GM21723 (cell line): ENCODE measurements at regions not wholly inside any gene's neighbourhood (a gene's known extent, or its start where the extent isn't known, plus 50 kb on each side); places are given as distances from the start of the nearest gene placed in this dataset.

Experiments
- ATAC-seq: cut with Tn5 transposase; IDR thresholded peaks from one replicate; pipeline ENCODE4 v1.9.1; 2021; ENCODE audit warnings: mild to moderate bottlenecking, moderate library complexity; ENCODE audit not compliant: unreplicated experiment

DNA sequence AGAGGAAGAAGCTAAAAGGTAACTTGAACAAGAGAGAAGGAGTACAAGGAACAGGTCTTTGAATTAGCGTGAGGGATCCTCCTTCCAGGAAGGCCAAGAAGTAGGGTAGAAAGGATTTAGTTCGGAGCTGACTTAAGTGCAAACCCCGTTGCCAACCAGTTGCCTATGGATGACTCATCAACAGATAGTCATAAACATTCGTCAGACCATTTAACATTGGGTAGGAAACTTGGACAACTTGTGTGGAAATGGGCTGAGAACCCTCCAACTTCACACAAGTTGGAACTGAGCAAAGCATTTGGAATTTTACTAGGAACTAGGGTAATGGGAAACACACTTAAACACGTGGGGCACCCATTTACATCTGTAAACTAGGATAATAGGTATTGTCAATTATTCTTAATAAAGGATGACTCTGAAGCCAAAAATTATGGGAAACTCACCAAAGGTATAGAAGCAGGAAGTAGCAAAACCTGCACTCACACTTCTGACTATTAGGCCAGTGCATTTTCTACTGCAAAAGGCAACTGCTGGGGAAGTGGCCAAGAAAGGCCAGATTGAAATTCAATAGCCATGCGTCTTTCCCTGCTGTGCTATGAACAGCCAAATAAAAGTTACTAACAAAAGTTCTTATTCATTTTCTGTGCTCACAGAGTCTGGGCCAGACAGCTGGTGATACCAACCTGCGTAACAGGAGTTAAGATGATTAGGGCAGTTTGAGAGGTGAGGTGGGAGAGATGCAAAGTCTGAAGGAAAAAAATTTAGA, 174.5 kb upstream of the TMC3 start:
- no peak for ATAC-seq

DNA sequence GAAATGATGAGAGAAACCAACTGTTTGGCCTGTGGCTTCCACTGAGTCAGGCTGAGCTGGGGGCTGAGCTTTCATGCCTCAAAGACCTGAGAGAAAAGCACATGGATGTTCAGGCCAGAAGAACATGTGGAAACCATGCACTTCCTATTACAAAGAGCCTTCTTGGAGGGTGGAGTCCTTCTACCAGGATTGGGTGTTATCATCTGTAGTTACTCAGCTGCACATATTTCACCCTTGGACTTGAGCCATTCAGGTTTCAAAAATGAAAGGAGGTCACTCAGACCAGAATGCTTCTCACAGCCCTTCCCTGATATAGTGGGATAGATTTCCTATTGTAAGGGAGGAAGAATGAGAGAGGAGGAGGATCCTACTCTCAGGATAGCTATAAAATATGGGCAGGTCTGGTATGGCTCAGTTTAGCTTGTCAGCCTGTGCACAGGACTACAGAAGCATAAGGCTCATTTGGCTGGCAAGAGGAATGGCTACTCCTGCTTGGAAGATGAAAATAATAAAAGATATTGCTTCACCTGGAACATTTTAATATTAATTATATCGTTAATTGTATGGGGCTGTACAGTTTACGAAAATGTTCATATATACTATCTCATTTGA, 173.6 kb upstream of the TMC3 start:
- no peak for ATAC-seq

DNA sequence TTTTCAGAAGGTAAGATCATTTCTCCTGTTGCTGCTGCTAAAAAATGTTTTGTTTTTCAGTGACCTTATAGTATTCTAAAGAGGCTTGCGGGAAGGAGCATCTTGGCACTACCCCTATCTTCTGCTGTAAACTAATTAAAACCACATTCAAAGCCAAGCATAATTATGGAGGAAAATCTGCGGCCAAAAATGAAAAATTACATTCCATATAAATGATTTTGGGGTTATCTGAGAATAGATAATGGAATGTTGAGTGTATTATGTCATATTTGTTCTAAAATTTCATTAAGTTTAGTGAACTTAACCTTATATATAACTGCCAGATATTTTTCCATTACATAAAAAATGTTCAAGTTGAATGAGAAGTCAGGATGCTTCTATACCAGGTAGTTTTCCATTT, 170.4 kb upstream of the TMC3 start:
- ATAC-seq: no peak

DNA sequence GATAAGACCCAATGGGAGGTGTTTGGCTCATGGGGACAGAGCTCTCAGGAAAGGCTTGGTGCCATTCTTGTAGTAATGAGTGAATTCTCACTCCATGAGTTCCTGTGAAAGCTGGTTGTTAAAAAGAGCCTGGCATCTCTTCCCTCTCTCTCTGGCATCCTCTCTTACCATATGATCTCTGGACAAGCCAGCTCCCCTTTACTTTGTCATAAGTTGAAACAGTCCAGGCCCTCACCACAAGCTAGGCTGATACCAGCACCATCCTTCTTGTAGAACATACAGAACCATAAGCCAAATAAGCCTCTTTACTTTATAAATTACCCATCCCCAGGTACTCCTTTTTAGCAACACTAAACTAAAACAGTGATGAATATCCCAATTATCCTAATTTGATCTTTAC, 166.9 kb upstream of the TMC3 start:
- ATAC-seq: no peak

DNA sequence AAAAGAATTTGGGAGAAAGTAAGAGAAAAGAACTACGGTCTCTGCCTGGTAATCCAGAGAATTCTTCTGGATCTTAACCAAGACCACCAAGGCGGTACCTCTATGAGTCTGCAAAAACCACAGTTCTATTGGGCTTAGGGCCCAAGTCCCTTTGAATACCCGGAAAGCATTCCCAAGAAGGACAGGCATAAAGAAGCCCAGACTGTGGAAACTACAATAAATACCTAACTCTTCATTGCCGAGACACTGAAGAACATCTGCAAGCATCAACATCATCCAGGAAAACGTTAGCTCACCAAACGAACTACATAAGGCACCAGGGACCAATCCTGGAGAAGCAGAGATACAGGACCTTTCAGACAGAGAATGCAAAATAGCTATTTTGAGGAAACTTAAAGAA, 162.3 kb upstream of the TMC3 start:
- ATAC-seq: no peak

DNA sequence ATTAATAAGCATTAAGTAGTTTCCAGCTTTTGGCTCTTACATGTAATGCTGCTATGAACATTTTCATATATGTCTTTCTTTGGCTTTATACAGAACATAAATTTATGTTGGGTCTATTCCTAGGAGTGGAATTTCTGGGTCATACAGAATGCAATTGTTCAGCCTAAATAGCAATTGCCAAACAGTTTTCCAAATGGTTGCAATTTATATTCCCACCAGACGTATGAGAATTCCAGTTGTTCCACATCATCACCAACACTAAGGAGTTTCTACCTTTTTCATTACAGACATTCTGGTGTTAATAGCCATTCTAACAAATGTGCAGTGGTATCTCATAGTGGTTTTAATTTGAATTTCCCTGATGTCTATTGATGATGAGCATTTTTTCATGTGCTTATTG, 160.1 kb upstream of the TMC3 start:
- no peak for ATAC-seq

DNA sequence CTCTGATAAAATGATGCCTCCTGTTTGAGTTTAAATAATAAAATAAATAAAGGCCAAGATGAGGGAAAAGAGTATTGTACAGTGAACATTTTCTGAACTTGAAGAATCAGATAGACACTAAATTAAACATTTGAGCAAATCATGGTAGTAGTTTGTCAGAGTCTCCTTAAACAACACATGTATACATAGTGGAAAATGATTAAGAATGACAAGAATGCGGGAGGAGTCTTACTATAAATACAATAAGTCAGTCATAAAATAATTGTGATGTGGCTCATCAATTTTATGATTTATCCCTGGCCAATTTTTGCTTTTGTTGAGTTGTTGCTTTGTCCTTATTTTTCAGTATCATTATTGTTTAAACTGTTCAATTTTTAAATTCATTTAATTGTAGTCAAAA, 158.0 kb upstream of the TMC3 start:
- no peak for ATAC-seq

DNA sequence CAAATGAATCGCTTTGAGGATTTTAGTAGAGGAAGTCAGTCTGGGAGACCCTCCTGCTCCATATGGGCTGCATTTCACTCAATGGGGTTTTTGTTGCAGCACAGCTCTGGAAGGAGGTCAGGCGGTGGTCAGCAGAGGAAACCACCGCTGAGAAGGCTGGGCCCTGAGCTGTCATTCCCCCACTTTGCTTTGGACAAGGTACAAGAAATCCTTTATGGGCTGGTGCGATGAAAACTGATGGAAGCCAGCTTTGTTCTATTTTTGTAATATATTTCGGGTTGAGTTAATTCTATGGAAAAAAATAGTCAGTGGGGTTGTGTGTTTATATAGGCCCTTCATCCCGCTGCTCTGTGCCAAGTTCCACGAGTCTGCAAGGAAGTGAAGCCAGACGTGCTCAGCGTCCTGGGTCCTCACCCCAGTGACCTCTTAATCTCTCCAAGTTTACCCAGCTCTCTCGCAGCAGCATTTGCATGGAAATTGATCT, 157.1 kb upstream of the TMC3 start:
- ATAC-seq: no peak

DNA sequence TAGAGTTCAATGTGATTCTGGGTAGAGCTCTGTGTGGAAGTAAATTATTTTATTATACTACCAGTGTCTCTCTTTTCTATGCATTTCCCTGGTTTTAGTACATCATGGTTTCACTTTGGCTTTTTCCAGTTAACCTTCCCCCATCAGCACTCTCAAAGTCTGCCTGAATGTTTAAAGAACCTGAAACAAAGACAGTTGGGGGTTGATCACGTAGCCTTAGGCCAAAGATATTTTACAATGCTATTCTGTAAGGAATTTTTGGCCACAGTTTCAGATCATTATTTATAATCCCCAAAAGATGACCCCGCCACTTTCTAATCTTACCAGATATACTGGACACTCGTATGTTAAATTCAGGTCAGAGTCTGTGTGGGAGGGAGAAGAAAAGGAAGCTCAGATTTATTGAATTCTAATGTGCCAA, 156.3 kb upstream of the TMC3 start:
- ATAC-seq: no peak

DNA sequence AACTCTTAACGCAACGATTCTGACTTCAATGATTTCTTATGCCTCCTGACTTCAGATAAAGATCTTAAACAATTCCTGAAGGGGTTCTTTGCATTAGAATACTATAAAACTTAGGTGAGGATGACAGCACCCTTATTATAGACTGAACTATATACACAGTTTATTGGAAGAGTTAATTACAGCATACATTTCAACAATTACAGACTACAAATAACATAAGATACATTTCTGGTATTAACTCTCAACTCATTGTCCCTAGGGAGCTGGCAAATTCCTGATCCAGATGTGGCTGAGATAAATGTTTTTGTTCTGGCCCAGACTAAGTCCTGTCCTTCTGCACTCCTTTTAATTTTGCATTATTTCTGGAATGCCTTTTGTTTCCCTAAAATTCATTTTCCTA, 155.5 kb upstream of the TMC3 start:
- ATAC-seq: no peak

DNA sequence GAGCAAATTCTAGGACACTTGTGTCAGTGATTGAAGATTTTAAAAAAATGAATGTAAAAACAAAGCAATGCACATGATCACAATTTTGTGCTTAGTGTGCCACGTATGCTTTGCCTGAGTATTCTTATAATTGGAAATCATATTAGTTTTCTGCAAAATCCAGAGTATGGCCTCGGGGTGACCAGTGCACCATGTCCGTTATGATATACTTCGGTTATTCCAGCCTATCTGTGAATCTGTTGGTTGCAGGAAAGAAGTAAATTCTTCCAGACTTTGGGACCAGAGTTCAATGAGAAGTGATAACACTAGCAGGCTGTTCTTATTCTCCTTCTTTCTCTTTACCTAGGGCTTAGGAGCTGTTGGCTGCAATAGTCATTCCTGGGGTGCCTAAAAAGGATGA, 152.0 kb upstream of the TMC3 start:
- ATAC-seq: no peak

DNA sequence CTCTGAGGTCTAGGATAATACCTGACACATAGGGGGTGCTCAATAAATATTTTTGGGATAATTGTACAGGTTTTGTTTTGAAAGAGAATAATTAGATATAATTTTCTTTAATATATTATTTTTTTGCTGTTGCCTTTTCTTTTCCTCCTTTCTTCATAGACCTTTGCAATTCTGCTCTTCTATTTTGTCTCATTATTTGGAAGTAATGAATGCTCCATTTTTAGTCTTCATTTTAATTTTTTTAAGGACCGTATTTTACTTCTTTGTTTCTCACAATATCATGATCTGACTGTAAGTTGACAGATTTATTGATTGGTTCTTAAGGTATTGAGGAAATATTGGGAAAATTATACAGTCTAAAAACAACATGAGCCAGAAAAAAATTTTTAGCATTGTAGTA, 150.5 kb upstream of the TMC3 start:
- no peak for ATAC-seq

DNA sequence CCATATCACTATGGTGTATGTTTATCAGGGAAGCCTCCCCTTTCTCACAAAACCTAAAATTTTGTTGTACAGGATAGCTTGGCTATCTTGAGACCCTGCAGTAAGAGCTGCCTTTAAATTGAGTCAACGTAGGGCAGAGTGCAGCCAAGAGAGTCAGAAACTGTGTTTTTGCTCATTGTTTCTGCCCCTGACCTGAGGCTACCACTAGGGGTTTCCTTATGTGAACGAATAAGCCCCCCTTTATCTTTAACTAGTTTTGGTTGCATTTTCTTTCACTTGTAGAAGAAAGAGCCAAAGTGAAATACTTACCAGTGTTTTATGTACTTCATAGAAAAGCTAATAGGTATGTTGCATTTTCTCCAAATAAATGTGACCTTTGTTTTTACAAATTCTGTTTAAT, 149.9 kb upstream of the TMC3 start:
- no peak for ATAC-seq

DNA sequence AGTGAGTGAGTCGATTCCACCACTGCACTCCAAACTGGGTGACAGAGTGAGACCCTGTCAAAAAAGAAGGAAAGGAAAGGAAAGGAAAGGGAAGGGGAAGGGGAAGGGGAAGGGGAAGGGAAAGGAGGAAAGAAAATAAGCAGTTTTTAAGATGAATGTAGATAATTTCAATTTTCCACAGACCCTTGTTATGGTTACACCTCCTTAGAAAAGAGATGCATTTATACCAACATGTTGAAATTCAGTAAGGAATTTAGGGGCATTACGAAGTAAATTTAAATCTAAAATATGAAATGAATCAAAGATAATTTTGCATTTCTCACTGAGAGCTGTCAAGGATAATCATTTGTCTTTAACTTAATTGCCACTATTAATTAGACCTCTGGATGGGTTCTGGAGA, 146.5 kb upstream of the TMC3 start:
- no peak for ATAC-seq

DNA sequence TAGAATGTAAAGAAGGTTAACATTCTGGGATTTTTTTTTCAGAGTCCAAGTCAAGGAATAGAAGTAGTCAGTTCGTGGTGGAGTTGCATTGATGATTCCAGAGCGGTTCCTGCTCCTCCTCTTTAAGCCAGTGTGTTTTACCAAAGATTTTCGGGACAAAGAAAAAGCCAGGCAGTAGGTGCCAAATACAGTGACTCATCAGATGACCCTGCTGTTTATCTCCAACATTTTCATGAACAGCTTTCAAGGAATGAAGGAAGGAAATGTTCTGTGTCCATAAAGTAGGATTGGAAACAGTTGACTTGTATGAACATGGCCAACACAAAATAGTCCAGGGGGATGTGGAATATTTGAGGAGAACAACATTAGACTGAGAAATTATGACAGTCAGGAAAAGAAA, 142.4 kb upstream of the TMC3 start:
- ATAC-seq: no peak

DNA sequence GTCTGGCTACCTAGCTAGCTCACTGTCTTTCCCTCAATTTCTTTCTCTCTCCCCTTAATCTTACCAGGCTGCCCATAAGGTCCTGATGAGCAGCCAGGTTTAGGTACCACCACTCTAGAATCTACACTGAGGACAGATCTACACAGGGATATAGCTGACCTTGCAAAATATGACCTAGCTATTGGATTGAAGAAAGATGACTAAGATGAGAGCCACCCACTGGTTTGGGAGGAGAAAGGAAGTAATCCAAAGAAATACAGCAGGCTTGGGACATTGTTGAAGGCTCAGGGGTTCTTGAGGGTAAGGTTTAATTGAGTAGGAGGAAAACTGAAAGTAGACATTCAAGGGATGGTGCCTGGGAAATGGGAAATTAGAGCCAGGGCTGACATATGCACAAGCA, 142.0 kb upstream of the TMC3 start:
- no peak for ATAC-seq

DNA sequence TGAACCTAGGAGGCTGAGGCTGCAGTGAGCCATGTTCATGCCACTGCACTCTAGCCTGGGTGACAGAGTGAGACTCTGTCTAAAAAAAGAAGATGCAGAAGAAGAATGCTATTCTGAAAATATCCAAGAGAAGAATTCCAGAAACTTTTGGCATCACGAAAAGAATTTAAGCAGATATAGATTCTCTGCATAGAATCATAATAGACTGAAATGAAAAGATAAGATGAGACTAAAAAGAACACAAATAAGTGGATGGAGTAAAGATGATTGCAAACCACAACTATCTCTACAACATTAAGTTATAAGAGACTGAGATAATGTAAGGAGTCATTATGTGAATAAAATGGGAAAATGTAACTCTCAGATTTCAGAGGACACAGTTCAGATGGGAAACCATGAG, 140.7 kb upstream of the TMC3 start:
- ATAC-seq: no peak

DNA sequence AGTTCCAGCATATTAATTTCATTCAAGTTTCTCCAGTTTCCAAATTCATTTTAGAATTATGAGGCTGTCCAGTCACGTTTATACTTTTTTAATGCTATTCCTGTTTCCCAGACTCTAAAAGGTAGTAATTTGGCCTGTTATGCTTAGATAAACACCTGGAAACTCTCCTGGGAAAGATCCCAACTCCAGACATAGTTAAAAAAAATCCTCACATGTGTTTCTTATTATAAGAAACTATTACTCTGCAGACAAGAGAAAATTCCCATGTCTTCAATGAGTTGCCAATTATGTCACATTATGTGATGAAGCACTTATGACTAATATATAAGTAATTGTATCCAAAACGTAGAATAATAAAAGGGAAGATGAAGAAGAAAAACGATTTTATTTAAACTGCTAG, 137.1 kb upstream of the TMC3 start:
- no peak for ATAC-seq

DNA sequence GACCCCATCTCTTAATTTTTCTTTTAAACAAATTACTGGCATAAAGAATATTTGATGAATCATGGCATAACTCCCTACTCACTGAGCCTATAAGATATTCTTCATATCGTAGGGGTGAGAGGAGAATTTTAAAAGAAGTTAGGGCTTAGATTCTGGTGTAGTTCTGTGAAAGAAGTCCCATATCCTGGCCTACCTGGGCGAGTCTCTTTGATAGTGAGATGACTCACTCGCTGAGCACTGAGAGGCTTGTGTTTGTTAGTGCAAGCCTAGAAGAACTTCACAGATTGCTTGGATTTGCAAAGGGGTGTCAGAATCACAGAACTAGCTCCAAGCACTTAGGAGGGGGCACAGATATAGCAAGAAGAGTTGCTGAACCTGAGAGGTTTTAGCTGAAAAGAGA, 133.8 kb upstream of the TMC3 start:
- ATAC-seq: no peak

DNA sequence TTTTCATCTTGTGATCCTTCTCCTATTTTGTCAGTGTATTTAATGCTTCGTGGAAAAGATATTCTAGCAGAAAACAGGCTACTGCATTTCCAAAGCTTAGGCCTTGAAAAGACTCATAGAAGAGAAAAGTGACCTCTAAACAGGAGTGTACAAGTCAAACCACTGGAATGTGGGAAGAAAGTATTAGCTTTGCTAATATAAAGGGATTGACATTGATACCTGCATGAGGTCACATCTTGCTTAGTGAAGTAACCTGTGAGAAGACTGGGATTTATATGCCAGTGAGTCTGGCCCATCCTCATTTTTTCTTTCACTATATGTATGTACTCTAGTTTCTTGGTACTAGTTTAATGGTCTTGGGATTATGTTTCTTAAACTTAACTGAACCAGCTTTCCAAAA, 132.9 kb upstream of the TMC3 start:
- no peak for ATAC-seq

DNA sequence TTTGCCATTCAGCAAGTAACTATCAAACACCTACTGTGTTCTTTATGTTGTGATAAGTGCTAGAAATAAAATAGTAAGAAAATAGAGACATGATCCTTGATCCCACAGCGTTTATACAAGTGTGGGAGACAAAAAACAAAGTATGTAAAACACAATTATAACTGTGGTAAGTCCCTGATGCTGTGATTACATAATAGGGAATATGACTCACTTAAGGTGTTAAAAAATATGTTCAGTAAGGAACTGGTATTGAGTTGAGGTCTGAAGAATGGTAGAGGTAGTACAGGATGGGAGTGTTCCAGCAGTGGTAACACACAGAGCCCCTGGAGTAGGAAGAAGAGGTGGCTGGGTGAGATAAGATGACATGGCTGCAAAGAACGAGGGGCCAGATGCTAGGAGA, 132.1 kb upstream of the TMC3 start:
- no peak for ATAC-seq

DNA sequence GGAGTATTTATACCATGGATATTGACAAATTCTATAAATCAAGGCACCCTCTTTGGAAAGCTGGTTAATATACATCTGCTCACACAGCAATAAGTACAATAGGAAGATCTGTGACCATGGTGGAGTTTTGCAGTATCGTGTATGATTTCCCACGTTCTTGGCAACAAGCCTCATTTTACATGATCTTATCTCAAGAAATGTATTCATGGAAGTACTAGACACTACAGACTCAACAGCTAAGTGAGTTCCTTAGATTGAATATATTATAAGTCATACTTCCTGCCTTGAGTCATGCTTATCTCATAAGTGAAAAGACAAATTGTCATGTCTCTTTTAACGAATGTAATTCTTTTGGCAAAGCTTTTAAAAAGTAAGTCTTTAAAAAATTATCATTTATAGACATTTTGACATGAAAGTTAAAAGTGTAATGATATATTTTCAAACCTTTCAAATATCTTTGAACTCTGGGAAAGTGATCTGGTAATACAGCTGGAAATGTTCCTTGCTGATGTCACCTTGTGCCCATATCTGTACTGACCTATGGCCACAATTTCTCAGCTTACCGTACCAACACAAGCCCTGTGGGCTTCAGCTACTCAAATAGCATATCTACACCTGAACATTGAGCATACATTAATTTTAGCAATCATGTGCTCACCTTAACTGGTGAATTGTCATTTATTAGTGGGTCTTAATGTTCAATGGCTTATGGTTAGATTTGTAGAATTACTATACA, 130.3 kb upstream of the TMC3 start:
- ATAC-seq: no peak
